ENCODE measurements at regions not wholly inside any gene's neighbourhood (a gene's known extent, or its start where the extent isn't known, plus 50 kb on each side); places are given as distances from the start of the nearest gene placed in this dataset.

GRCh38 chr13:74229242-74229641 is 95.0 kb upstream of the KLF12 start (continued):
- no peak for TF ChIP-seq CTCF (conservative IDR thresholded peaks at IDR 0.05; ENCODE audit: low read depth in 2 of 2)

GRCh38 chr13:74227476-74228158 is 93.4 kb upstream of the KLF12 start:
- Mint-ChIP-seq H3K4me1 (no peaks in the 10 kb centered on the region), H3K27me3 (ENCODE audit: insufficient read depth, low read depth, poor library complexity) (no peaks in the 10 kb centered on the region), H3K9me3 (no peaks in the 10 kb centered on the region), H3K27ac (no peak overlapping the region), H3K36me3 (ENCODE audit: low read depth) (no peaks in the 10 kb centered on the region), H3K4me3 (no peak overlapping the region)
- DNase-seq (ENCODE audit: low spot score) (no peak), ATAC-seq (no peak)
- no peaks in the 10 kb centered on the region for H3K27me3 ChIP-seq (ENCODE audit: insufficient read depth)
- no peaks in the 10 kb centered on the region for H3K4me1 ChIP-seq (ENCODE audit: insufficient read depth)
- H2AFZ ChIP-seq = no peak overlapping the region
- no peaks in the 10 kb centered on the region for H3K36me3 ChIP-seq (ENCODE audit: insufficient read depth)
- no peak overlapping the region for H3K4me2 ChIP-seq
- no peak overlapping the region for H3K27ac ChIP-seq (ENCODE audit: low read depth)
- H3K79me2 ChIP-seq (replicated peaks; ENCODE audit: insufficient read depth) = no peaks in the 10 kb centered on the region
- no peaks in the 10 kb centered on the region; the same call in 1 of the 2 replicates for H3K9me2 ChIP-seq (ENCODE audit: insufficient read depth)
- H3F3A ChIP-seq (replicated peaks; ENCODE audit: low read depth) = no peaks in the 10 kb centered on the region
- H4K20me1 ChIP-seq (replicated peaks; ENCODE audit: insufficient read depth) = no peaks in the 10 kb centered on the region
- H3K4me3 ChIP-seq = no peak overlapping the region
- TF ChIP-seq EZH2phosphoT487 (IDR thresholded peaks at IDR 0.05; ENCODE audit: unreplicated experiment) (no peak), EZH2 (IDR thresholded peaks at IDR 0.05; ENCODE audit: low read depth, unreplicated experiment) (no peak), REST (IDR thresholded peaks at IDR 0.05; ENCODE audit: unreplicated experiment) (no peak), STAT1 (IDR thresholded peaks at IDR 0.05; ENCODE audit: unreplicated experiment) (no peak), ETS1 (IDR thresholded peaks at IDR 0.05) (no peak), ZNF331 (CRISPR knock-in tag; IDR thresholded peaks at IDR 0.05; ENCODE audit: low read depth) (no peak), NANOG (IDR thresholded peaks at IDR 0.05; ENCODE audit: borderline replicate concordance) (no peak), CREB1 (CRISPR knock-in tag; IDR thresholded peaks at IDR 0.05; ENCODE audit: low read depth) (no peak), ZNF462 (CRISPR knock-in tag; IDR thresholded peaks at IDR 0.05) (no peak)
